ENCODE measurements at regions not wholly inside any gene's neighbourhood (a gene's known extent, or its start where the extent isn't known, plus 50 kb on each side); places are given as distances from the start of the nearest gene placed in this dataset.

DNA sequence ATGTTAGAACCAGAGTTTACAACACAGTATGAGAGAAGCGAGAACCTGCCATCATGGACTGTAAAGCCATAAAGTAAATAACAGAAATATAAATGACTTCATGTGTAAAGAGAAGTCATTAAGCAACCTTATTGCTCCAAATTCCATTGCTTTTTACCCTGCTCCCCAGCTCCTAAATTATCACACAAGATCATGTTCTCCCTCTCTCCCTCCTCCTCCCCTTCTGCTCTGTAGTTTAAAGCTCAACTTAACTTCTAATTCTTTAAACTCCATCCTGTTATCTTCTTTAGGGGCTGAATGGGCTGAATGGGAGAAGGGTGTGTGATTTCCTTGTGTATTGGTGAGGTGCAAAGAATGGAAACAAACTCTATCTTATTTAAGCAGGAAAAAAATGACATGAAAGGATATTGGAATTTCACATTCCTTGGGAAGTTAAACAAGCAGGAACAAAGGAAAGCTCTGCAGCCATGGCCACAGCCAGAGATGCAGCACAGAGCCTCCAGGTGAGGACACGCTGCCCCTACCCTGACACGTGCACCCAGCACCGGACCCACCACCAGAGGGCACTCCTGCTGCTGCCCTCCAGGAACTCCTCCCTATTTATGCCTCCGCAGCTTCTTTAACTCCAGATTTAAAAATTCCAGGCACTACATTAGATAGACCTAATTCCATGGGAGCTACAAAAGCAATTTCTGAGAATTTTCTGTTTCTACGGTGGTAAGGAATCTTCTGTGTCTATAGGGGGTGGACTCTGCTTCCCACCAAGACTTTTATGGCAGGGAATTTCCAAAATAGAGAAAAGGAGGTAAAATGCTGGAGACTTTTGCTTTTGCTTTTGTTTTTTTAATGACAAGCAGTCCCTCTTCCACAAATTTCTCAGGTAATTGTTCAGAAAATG, 76.9 kb upstream of the ABI3BP start:
- ATAC-seq (peak; percentile 99 to 100 (median 100)), DNase-seq (peak; percentile 81 to 83 (median 81))
- no peaks in the 10 kb centered on the region for H3K4me1 ChIP-seq
- no peak for TF ChIP-seq POLR2A (IDR thresholded peaks at IDR 0.05)
- TF ChIP-seq, protein P1, sequence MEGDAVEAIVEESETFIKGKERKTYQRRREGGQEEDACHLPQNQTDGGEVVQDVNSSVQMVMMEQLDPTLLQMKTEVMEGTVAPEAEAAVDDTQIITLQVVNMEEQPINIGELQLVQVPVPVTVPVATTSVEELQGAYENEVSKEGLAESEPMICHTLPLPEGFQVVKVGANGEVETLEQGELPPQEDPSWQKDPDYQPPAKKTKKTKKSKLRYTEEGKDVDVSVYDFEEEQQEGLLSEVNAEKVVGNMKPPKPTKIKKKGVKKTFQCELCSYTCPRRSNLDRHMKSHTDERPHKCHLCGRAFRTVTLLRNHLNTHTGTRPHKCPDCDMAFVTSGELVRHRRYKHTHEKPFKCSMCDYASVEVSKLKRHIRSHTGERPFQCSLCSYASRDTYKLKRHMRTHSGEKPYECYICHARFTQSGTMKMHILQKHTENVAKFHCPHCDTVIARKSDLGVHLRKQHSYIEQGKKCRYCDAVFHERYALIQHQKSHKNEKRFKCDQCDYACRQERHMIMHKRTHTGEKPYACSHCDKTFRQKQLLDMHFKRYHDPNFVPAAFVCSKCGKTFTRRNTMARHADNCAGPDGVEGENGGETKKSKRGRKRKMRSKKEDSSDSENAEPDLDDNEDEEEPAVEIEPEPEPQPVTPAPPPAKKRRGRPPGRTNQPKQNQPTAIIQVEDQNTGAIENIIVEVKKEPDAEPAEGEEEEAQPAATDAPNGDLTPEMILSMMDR (IDR thresholded peaks at IDR 0.05): peak; percentile 72 to 93 (median 88)
- no peaks in the 10 kb centered on the region for H3K9me3 ChIP-seq
- no peaks in the 10 kb centered on the region for H3K36me3 ChIP-seq
- H3K27ac ChIP-seq: no peak overlapping the region
- peak overlapping the region; percentile 14 to 33 (median 23) for H3K4me3 ChIP-seq
- intact Hi-C loops (cut with DNase I): no loop called here
- 58% methylated on average over 2 of the region's 6 CpGs for WGBS (ENCODE audit: insufficient coverage, low coverage, low lambda C conversion rate, missing lambda C conversion rate)
- no peaks in the 10 kb centered on the region for H3K27me3 ChIP-seq

DNA sequence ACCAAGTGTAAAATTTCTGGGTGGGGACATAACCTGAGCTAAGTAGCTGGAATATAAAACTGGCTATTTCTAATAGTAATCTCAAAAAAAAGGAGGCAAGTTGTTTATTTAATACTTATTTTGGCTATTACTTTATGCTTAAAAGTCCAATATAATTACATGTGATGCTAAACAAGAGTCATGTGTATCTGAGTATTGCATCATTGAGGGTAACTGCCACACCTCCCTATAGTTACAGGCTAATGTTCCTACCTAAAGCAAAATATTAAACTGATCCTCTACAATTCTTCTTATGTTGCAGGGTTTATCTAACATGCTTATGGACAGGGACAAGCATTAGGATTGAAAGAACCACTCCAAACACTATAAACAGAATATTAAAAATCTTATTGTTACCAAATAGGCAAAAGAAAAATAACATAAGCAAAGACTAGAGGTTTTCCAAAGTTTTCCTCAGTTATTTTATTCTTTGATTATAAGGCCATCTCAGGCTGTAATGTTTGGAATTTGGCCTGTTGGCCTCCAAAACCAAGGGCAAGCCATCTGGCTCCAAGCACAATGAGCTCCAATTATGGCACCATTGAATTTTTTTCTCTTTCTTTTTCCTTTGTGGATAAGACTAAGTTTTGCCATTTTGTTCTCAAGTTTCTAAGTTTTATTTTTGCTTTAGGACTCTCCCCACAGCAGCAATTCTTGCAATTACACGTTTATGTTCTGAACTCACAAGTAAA, 75.8 kb upstream of the ABI3BP start:
- Histone ChIP-seq H3K36me3 (no peaks in the 10 kb centered on the region), H3K9me3 (no peaks in the 10 kb centered on the region), H3K27ac (no peak overlapping the region), H3K27me3 (no peaks in the 10 kb centered on the region), H3K4me1 (no peaks in the 10 kb centered on the region), H3K4me3 (no peak overlapping the region)
- ATAC-seq (no peak), DNase-seq (no peak)
- TF ChIP-seq, protein P1 (IDR thresholded peaks at IDR 0.05): no peak
- no peak for TF ChIP-seq POLR2A (IDR thresholded peaks at IDR 0.05)
- 4% methylated on average over 1 of the region's 1 CpG for WGBS (ENCODE audit: insufficient coverage, low coverage, low lambda C conversion rate, missing lambda C conversion rate)
- intact Hi-C loops (cut with DNase I): no loop called here

DNA sequence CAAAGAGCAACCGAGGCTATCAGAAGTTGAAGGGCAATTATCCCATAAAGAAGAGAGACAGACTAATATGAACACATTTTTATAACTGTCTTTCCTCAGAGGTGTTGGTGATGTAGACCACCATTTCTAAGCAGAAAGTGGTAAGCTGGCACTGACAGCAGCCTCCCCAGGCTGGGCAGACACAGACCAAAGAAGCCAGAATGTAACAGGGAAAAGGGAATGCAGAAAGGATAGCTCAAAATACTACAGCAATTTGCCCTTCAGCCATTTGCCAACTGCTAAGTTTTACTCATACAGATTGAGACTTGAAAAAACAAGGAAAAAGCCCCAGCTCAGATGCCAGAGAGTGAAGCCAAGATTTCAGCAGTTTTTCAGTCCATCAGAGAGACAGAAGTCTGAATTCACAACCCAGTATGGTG, 73.5 kb upstream of the ABI3BP start:
- no peak for ATAC-seq
- Histone ChIP-seq H3K27ac (no peak overlapping the region), H3K27me3 (no peaks in the 10 kb centered on the region), H3K4me1 (no peaks in the 10 kb centered on the region), H3K4me3 (no peak overlapping the region), H3K9me3 (no peaks in the 10 kb centered on the region), H3K36me3 (no peaks in the 10 kb centered on the region)
- TF ChIP-seq POLR2A (IDR thresholded peaks at IDR 0.05): no peak
- intact Hi-C loops (cut with DNase I): no loop called here
- WGBS (ENCODE audit: insufficient coverage, low coverage, low lambda C conversion rate, missing lambda C conversion rate): 55% methylated on average over 1 of the region's 1 CpG
- no peak for DNase-seq

DNA sequence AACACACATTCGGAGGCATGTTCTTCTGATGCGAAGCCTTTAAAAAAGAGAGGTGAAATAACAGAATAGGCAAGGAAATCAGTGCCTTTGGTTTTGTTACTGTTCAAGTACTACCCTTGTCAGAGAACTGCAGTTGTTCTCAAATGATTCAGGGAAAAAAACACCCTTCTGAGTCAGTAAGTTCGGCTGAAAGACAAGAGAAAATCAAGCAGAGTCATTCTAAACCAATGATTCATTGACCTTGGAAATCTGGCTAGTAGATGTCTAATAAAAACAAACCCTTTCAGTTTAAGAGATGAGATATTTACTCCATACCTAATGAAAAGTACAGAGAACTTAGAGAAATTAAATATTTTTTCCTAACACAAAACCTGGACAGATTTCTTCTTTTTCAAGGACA, 72.7 kb upstream of the ABI3BP start:
- Histone ChIP-seq H3K4me1 (no peaks in the 10 kb centered on the region), H3K27ac (no peak overlapping the region), H3K9me3 (no peaks in the 10 kb centered on the region), H3K4me3 (no peak overlapping the region), H3K36me3 (no peaks in the 10 kb centered on the region), H3K27me3 (no peaks in the 10 kb centered on the region)
- WGBS (ENCODE audit: insufficient coverage, low coverage, low lambda C conversion rate, missing lambda C conversion rate): 70% methylated on average over 3 of the region's 3 CpGs
- TF ChIP-seq, protein P1 (IDR thresholded peaks at IDR 0.05): no peak
- TF ChIP-seq POLR2A (IDR thresholded peaks at IDR 0.05): no peak
- DNase-seq (no peak), ATAC-seq (no peak)
- intact Hi-C loops (cut with DNase I): no loop called here

DNA sequence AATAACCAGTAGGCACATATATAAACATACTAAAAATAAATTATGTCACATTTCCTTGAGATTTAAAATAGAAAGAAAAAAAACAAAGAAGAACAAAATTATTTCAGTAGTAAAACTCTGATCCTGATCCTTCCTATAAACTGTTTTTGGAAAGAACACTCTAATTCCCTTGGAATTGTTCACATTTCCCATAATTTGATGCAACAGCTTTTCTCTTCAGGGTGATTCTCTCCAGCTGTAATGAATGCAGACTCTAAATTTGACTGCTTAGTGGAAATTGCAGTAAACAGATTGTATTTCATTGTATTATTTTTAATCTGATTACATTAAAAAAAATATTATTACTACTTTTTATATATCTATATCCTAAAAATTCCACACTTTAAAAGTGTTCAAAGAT, 70.2 kb upstream of the ABI3BP start:
- H3K4me1 ChIP-seq: no peaks in the 10 kb centered on the region
- DNase-seq: no peak
- H3K4me3 ChIP-seq: no peak overlapping the region
- no peak for TF ChIP-seq POLR2A (IDR thresholded peaks at IDR 0.05)
- TF ChIP-seq, protein P1 (IDR thresholded peaks at IDR 0.05): no peak
- no peaks in the 10 kb centered on the region for H3K27me3 ChIP-seq
- no peaks in the 10 kb centered on the region for H3K36me3 ChIP-seq
- ATAC-seq: no peak
- intact Hi-C loops (cut with DNase I): no loop called here
- H3K9me3 ChIP-seq: no peaks in the 10 kb centered on the region
- H3K27ac ChIP-seq: no peak overlapping the region

All from right lobe of liver (tissue), 6 donors.